GM23338 (cell line): ENCODE measurements at regions not wholly inside any gene's neighbourhood (a gene's known extent, or its start where the extent isn't known, plus 50 kb on each side); places are given as distances from the start of the nearest gene placed in this dataset.
A peak's percentile ranks its signal among the peaks of the same experiment; 100 is the strongest.

Experiments used
- ATAC-seq: fragments of 200-7000 bp; cut with Tn5 transposase; 3 replicates; pipeline ENCODE4 v1.9.1; 2020
- DNase-seq: peaks from one replicate; pipeline ENCODE4 v3.0.0-alpha.2; 2015; ENCODE audit warnings: low spot score
- H2AFZ ChIP-seq: fragments of 200-600 bp; sonication (generic); 2 replicates; pipeline ENCODE4 v1.8.0; 2016; ENCODE audit warnings: antibody characterized with exemption, mild to moderate bottlenecking, moderate library complexity
- H3F3A ChIP-seq: fragments of 200-600 bp; sonication (generic); replicated peaks from 2 replicates; pipeline ENCODE4 v1.8.0; 2017; ENCODE audit warnings: antibody characterized with exemption, mixed run types, low read depth
- H3K27ac ChIP-seq: fragments of 200-600 bp; sonication (generic); 2 replicates; pipeline ENCODE4 v1.6.1; 2016; ENCODE audit warnings: low read depth
- H3K27me3 ChIP-seq: fragments of 200-600 bp; sonication (generic); 2 replicates; pipeline ENCODE4 v1.8.0; 2016; ENCODE audit warnings: mild to moderate bottlenecking, mixed run types, moderate library complexity; ENCODE audit not compliant: insufficient read depth
- H3K36me3 ChIP-seq: fragments of 200-600 bp; sonication (generic); 2 replicates; pipeline ENCODE4 v1.8.0; 2016; ENCODE audit warnings: mild to moderate bottlenecking; ENCODE audit not compliant: insufficient read depth
- H3K4me1 ChIP-seq: fragments of 200-600 bp; sonication (generic); 2 replicates; pipeline ENCODE4 v1.8.0; 2016; ENCODE audit warnings: mild to moderate bottlenecking, moderate library complexity; ENCODE audit not compliant: insufficient read depth
- H3K4me2 ChIP-seq: fragments of 200-600 bp; sonication (generic); 2 replicates; pipeline ENCODE4 v1.7.1; 2017; ENCODE audit warnings: mixed run types
- H3K4me3 ChIP-seq: fragments of 200-600 bp; sonication (generic); 2 replicates; pipeline ENCODE4 v1.6.1; 2016; ENCODE audit warnings: mixed run types
- H3K79me2 ChIP-seq: fragments of 200-600 bp; sonication (generic); replicated peaks from 2 replicates; pipeline ENCODE4 v1.8.0; 2017; ENCODE audit warnings: mild to moderate bottlenecking; ENCODE audit not compliant: insufficient read depth
- H3K9me2 ChIP-seq: fragments of 200-600 bp; sonication (generic); 2 replicates; pipeline ENCODE4 v1.8.0; 2017; ENCODE audit not compliant: insufficient read depth
- H4K20me1 ChIP-seq: fragments of 200-600 bp; sonication (generic); replicated peaks from 2 replicates; pipeline ENCODE4 v1.8.0; 2017; ENCODE audit warnings: mild to moderate bottlenecking; ENCODE audit not compliant: insufficient read depth
- H3K27ac Mint-ChIP-seq: 2 replicates; pipeline ENCODE4 v1.8.0; 2020; ENCODE audit warnings: inconsistent platforms, mild to moderate bottlenecking, moderate library complexity, mixed read lengths
- H3K27me3 Mint-ChIP-seq: 3 replicates; pipeline ENCODE4 v1.8.0; 2022; ENCODE audit warnings: low read depth, mild to moderate bottlenecking, moderate library complexity, mixed read lengths, inconsistent platforms; ENCODE audit not compliant: insufficient read depth, poor library complexity
- H3K36me3 Mint-ChIP-seq: 3 replicates; pipeline ENCODE4 v1.8.0; 2021; ENCODE audit warnings: low read depth, mild to moderate bottlenecking, inconsistent platforms, moderate library complexity, mixed read lengths
- H3K4me1 Mint-ChIP-seq: 3 replicates; pipeline ENCODE4 v1.8.0; 2020; ENCODE audit warnings: mild to moderate bottlenecking, inconsistent platforms, mixed read lengths
- H3K4me3 Mint-ChIP-seq: 3 replicates; pipeline ENCODE4 v1.8.0; 2021; ENCODE audit warnings: moderate library complexity, mild to moderate bottlenecking, inconsistent platforms, mixed read lengths
- H3K9me3 Mint-ChIP-seq: 3 replicates; pipeline ENCODE4 v1.8.0; 2020; ENCODE audit warnings: moderate library complexity, mild to moderate bottlenecking, inconsistent platforms, mixed read lengths
- CREB1 ChIP-seq: fragments of 250-450 bp; sonication (Bioruptor Pico); IDR thresholded peaks from 2 replicates; pipeline ENCODE4 v1.5.0; 2020; ENCODE audit warnings: low read depth, mild to moderate bottlenecking, moderate library complexity
- EZH2phosphoT487 ChIP-seq: fragments of 200-600 bp; sonication (generic); IDR thresholded peaks from one replicate; pipeline ENCODE4 v1.8.1; 2018; ENCODE audit warnings: antibody characterized with exemption; ENCODE audit not compliant: unreplicated experiment
- JUNB ChIP-seq: IDR thresholded peaks from one replicate; pipeline ENCODE4 v1.6.1; 2016; ENCODE audit warnings: antibody characterized with exemption; ENCODE audit not compliant: unreplicated experiment
- NANOG ChIP-seq: IDR thresholded peaks from 2 replicates; pipeline ENCODE4 v1.6.1; 2016; ENCODE audit warnings: antibody characterized with exemption, borderline replicate concordance
- POLR2AphosphoS5 ChIP-seq: IDR thresholded peaks from 2 replicates; pipeline ENCODE4 v1.6.1; 2016; ENCODE audit warnings: antibody characterized with exemption, low read depth
- STAT1 ChIP-seq: IDR thresholded peaks from one replicate; pipeline ENCODE4 v1.6.1; 2016; ENCODE audit warnings: antibody characterized with exemption; ENCODE audit not compliant: unreplicated experiment
- ZNF114 ChIP-seq: fragments of 250-450 bp; sonication (Bioruptor Pico); IDR thresholded peaks from 2 replicates; pipeline ENCODE4 v1.5.0; 2020; ENCODE audit warnings: mild to moderate bottlenecking, moderate library complexity
- ZNF331 ChIP-seq: fragments of 250-450 bp; sonication (Bioruptor Pico); IDR thresholded peaks from 2 replicates; pipeline ENCODE4 v1.5.0; 2020; ENCODE audit warnings: low read depth, mild to moderate bottlenecking, moderate library complexity
- TF ChIP-seq, protein P1 (sequence below): IDR thresholded peaks from one replicate; pipeline ENCODE4 v1.6.1; 2018; ENCODE audit warnings: antibody characterized with exemption; ENCODE audit not compliant: unreplicated experiment
- TF ChIP-seq, protein P2 (sequence below), 2 experiments: fragments of 200-600 bp in 1 of 2; sonication (generic) in 1 of 2; conservative IDR thresholded peaks; 2 replicates each; pipeline versions ENCODE4 v1.5.1 to v1.6.1; 2016 to 2017; ENCODE audit warnings: antibody characterized with exemption in 2 of 2, low read depth in 2 of 2, mild to moderate bottlenecking in 2 of 2, moderate library complexity in 1 of 2
- TF ChIP-seq, protein P3 (sequence below): fragments of 250-450 bp; sonication (Bioruptor Pico); IDR thresholded peaks from 2 replicates; pipeline ENCODE4 v1.5.0; 2020; ENCODE audit warnings: mild to moderate bottlenecking, moderate library complexity

DNA sequence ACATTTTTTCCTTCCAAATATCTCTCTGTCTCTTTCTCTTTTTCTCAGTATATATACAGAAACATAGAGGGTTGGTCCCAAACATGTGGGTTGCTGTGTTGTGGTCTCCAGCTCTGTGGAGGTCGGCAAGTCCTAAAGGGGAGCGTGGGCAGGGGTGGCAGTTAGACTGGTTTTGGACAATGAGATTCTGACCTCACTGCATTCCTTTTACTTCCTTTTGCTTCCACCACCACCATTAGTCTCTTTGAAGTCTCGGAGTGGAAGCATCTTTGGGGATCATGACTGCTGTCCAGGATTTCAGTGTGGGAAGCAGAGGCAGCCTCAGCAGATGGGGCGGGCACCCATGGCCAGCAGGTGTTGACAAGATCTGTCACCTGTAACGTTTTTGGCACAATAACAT lies 1091.8 kb downstream of the RAPGEF2 start (continued):
- TF ChIP-seq, protein P1, sequence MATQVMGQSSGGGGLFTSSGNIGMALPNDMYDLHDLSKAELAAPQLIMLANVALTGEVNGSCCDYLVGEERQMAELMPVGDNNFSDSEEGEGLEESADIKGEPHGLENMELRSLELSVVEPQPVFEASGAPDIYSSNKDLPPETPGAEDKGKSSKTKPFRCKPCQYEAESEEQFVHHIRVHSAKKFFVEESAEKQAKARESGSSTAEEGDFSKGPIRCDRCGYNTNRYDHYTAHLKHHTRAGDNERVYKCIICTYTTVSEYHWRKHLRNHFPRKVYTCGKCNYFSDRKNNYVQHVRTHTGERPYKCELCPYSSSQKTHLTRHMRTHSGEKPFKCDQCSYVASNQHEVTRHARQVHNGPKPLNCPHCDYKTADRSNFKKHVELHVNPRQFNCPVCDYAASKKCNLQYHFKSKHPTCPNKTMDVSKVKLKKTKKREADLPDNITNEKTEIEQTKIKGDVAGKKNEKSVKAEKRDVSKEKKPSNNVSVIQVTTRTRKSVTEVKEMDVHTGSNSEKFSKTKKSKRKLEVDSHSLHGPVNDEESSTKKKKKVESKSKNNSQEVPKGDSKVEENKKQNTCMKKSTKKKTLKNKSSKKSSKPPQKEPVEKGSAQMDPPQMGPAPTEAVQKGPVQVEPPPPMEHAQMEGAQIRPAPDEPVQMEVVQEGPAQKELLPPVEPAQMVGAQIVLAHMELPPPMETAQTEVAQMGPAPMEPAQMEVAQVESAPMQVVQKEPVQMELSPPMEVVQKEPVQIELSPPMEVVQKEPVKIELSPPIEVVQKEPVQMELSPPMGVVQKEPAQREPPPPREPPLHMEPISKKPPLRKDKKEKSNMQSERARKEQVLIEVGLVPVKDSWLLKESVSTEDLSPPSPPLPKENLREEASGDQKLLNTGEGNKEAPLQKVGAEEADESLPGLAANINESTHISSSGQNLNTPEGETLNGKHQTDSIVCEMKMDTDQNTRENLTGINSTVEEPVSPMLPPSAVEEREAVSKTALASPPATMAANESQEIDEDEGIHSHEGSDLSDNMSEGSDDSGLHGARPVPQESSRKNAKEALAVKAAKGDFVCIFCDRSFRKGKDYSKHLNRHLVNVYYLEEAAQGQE: no peak
- TF ChIP-seq EZH2phosphoT487: no peak
- TF ChIP-seq POLR2AphosphoS5: no peak
- TF ChIP-seq STAT1: no peak
- TF ChIP-seq ZNF114 (CRISPR knock-in tag): no peak

DNA sequence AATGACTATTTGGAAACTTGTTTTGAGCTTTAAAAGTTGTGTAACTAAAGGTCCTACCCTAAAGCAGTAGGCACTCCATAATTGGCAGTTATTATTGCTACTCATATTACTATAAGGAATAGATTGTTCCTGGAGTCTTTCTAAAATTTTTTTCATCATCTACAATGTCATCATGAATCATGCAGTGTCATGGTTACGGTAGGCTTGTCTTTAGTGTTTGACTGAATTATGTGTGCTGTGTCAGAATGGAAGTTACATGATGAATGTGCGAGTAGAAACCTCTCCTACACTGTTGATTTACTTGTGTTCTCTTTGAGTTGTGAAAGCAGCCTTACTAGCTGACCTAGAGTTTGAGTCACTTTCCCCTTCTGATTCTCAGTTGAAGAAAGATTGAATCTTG lies 1099.9 kb downstream of the RAPGEF2 start:
- Histone ChIP-seq H4K20me1 (no peaks in the 10 kb centered on the region), H2AFZ (no peak overlapping the region), H3K4me2 (no peak overlapping the region), H3F3A (no peaks in the 10 kb centered on the region), H3K36me3 (no peaks in the 10 kb centered on the region; the same call in 1 of the 2 replicates), H3K79me2 (no peaks in the 10 kb centered on the region), H3K27ac (no peak overlapping the region), H3K4me1 (peaks cover 14% of the 10 kb centered on the region), H3K9me2 (peaks cover 4% of the 10 kb centered on the region; the same call in 1 of the 2 replicates), H3K4me3 (no peak overlapping the region), H3K27me3 (no peaks in the 10 kb centered on the region)
- Mint-ChIP-seq H3K36me3 (peaks cover 17% of the 10 kb centered on the region), H3K4me1 (peaks cover 13% of the 10 kb centered on the region), H3K27me3 (no peaks in the 10 kb centered on the region), H3K4me3 (no peak overlapping the region), H3K27ac (peak overlapping the region; percentile 85; the same call in 1 of the 2 replicates), H3K9me3 (peaks cover 18% of the 10 kb centered on the region)
- no peak for ATAC-seq
- no peak for DNase-seq
- TF ChIP-seq CREB1 (CRISPR knock-in tag) (no peak), NANOG (no peak), JUNB (no peak), STAT1 (no peak), ZNF331 (CRISPR knock-in tag) (no peak)
- TF ChIP-seq, protein P2, sequence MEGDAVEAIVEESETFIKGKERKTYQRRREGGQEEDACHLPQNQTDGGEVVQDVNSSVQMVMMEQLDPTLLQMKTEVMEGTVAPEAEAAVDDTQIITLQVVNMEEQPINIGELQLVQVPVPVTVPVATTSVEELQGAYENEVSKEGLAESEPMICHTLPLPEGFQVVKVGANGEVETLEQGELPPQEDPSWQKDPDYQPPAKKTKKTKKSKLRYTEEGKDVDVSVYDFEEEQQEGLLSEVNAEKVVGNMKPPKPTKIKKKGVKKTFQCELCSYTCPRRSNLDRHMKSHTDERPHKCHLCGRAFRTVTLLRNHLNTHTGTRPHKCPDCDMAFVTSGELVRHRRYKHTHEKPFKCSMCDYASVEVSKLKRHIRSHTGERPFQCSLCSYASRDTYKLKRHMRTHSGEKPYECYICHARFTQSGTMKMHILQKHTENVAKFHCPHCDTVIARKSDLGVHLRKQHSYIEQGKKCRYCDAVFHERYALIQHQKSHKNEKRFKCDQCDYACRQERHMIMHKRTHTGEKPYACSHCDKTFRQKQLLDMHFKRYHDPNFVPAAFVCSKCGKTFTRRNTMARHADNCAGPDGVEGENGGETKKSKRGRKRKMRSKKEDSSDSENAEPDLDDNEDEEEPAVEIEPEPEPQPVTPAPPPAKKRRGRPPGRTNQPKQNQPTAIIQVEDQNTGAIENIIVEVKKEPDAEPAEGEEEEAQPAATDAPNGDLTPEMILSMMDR (conservative IDR thresholded peaks at IDR 0.05; ENCODE audit: low read depth in 2 of 2): no peak
- TF ChIP-seq, protein P1: no peak
- TF ChIP-seq, protein P3, sequence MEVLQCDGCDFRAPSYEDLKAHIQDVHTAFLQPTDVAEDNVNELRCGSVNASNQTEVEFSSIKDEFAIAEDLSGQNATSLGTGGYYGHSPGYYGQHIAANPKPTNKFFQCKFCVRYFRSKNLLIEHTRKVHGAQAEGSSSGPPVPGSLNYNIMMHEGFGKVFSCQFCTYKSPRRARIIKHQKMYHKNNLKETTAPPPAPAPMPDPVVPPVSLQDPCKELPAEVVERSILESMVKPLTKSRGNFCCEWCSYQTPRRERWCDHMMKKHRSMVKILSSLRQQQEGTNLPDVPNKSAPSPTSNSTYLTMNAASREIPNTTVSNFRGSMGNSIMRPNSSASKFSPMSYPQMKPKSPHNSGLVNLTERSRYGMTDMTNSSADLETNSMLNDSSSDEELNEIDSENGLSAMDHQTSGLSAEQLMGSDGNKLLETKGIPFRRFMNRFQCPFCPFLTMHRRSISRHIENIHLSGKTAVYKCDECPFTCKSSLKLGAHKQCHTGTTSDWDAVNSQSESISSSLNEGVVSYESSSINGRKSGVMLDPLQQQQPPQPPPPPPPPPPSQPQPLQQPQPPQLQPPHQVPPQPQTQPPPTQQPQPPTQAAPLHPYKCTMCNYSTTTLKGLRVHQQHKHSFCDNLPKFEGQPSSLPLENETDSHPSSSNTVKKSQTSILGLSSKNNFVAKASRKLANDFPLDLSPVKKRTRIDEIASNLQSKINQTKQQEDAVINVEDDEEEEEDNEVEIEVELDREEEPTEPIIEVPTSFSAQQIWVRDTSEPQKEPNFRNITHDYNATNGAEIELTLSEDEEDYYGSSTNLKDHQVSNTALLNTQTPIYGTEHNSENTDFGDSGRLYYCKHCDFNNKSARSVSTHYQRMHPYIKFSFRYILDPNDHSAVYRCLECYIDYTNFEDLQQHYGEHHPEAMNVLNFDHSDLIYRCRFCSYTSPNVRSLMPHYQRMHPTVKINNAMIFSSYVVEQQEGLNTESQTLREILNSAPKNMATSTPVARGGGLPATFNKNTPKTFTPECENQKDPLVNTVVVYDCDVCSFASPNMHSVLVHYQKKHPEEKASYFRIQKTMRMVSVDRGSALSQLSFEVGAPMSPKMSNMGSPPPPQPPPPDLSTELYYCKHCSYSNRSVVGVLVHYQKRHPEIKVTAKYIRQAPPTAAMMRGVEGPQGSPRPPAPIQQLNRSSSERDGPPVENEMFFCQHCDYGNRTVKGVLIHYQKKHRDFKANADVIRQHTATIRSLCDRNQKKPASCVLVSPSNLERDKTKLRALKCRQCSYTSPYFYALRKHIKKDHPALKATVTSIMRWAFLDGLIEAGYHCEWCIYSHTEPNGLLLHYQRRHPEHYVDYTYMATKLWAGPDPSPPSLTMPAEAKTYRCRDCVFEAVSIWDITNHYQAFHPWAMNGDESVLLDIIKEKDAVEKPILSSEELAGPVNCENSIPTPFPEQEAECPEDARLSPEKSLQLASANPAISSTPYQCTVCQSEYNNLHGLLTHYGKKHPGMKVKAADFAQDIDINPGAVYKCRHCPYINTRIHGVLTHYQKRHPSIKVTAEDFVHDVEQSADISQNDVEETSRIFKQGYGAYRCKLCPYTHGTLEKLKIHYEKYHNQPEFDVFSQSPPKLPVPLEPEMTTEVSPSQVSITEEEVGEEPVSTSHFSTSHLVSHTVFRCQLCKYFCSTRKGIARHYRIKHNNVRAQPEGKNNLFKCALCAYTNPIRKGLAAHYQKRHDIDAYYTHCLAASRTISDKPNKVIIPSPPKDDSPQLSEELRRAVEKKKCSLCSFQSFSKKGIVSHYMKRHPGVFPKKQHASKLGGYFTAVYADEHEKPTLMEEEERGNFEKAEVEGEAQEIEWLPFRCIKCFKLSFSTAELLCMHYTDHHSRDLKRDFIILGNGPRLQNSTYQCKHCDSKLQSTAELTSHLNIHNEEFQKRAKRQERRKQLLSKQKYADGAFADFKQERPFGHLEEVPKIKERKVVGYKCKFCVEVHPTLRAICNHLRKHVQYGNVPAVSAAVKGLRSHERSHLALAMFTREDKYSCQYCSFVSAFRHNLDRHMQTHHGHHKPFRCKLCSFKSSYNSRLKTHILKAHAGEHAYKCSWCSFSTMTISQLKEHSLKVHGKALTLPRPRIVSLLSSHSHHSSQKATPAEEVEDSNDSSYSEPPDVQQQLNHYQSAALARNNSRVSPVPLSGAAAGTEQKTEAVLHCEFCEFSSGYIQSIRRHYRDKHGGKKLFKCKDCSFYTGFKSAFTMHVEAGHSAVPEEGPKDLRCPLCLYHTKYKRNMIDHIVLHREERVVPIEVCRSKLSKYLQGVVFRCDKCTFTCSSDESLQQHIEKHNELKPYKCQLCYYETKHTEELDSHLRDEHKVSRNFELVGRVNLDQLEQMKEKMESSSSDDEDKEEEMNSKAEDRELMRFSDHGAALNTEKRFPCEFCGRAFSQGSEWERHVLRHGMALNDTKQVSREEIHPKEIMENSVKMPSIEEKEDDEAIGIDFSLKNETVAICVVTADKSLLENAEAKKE: no peak
